GM12872 (cell line): ENCODE measurements at regions not wholly inside any gene's neighbourhood (a gene's known extent, or its start where the extent isn't known, plus 50 kb on each side); places are given as distances from the start of the nearest gene placed in this dataset.

Experiments used
- TF ChIP-seq, protein P1 (sequence below): IDR thresholded peaks from 3 replicates; pipeline ENCODE4 v1.5.1; 2011; ENCODE audit warnings: low read depth, mild to moderate bottlenecking, low read length, moderate library complexity; ENCODE audit not compliant: insufficient read depth

GRCh38 chr21:28655471-28655870 lies 337.2 kb downstream of the LTN1 start:
- TF ChIP-seq, protein P1, sequence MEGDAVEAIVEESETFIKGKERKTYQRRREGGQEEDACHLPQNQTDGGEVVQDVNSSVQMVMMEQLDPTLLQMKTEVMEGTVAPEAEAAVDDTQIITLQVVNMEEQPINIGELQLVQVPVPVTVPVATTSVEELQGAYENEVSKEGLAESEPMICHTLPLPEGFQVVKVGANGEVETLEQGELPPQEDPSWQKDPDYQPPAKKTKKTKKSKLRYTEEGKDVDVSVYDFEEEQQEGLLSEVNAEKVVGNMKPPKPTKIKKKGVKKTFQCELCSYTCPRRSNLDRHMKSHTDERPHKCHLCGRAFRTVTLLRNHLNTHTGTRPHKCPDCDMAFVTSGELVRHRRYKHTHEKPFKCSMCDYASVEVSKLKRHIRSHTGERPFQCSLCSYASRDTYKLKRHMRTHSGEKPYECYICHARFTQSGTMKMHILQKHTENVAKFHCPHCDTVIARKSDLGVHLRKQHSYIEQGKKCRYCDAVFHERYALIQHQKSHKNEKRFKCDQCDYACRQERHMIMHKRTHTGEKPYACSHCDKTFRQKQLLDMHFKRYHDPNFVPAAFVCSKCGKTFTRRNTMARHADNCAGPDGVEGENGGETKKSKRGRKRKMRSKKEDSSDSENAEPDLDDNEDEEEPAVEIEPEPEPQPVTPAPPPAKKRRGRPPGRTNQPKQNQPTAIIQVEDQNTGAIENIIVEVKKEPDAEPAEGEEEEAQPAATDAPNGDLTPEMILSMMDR, result no peak

GRCh38 chr21:28654406-28654805 lies 338.3 kb downstream of the LTN1 start:
- TF ChIP-seq, protein P1, result no peak

- TF ChIP-seq, protein P1, result no peak
Observed at GRCh38 chr21:28644762-28645161, 347.9 kb downstream of the LTN1 start.

GRCh38 chr21:28642891-28643290 lies 349.8 kb downstream of the LTN1 start:
- TF ChIP-seq, protein P1, result no peak

DNA sequence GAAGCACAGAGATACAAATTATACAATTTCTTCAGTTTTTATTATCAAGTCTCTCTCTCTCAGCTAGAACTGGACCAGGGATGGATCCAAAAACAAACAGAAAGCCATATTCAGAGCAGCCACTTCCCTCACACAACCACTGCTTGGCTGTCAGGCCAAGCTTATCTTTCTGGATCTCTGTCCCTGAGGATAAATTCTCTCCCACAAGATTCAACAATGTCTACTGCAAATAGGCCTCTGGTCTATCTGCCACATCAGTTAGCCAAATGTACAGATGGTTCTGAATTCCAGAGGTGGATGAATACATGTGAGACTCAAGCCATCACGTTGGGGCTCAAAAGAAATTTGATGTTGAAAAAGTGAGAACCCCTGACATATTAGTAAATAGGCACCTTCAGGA lies 350.9 kb downstream of the LTN1 start:
- TF ChIP-seq, protein P1, result no peak

GRCh38 chr21:28640326-28640725 lies 352.4 kb downstream of the LTN1 start:
- TF ChIP-seq, protein P1, result no peak

- TF ChIP-seq, protein P1, result no peak
Observed at GRCh38 chr21:28639737-28640136, 352.9 kb downstream of the LTN1 start.
